Bronchial epithelial cell (primary cell): ENCODE measurements at regions not wholly inside any gene's neighbourhood (a gene's known extent, or its start where the extent isn't known, plus 50 kb on each side); places are given as distances from the start of the nearest gene placed in this dataset.
"Not testable (repeated sequence)": the region's sequence is repeated elsewhere in the genome, so short reads cannot be mapped to it uniquely, and the experiment has no call there.

Source experiments
- DNase-seq: peaks from one replicate; pipeline ENCODE4 v3.0.0-alpha.2; 2010; ENCODE audit warnings: low read depth
- FAIRE-seq: peaks from 2 replicates; lab custom pipeline; 2011; peaks lifted over from hg19 to GRCh38; lab: Jason Lieb, UNC
- H3K27me3 ChIP-seq: 2 replicates; pipeline ENCODE4 v1.5.1; 2011; ENCODE audit warnings: low read length; ENCODE audit not compliant: control insufficient read depth, insufficient read depth
- H3K36me3 ChIP-seq: 2 replicates; pipeline ENCODE4 v1.5.1; 2011; ENCODE audit warnings: low read length; ENCODE audit not compliant: control insufficient read depth, insufficient read depth
- H3K4me3 ChIP-seq: 2 replicates; pipeline ENCODE4 v1.5.1; 2011; ENCODE audit warnings: mild to moderate bottlenecking, low read depth, low read length, control low read depth
- TF ChIP-seq, protein P1 (sequence below): IDR thresholded peaks from 2 replicates; pipeline ENCODE4 v1.5.1; 2011; ENCODE audit warnings: mild to moderate bottlenecking, moderate library complexity, low read length, control low read depth, inconsistent platforms; ENCODE audit not compliant: insufficient read depth, severe bottlenecking

GRCh38 chr2:107747964-107748583 lies 78.6 kb upstream of the RGPD4 start:
- DNase-seq: no peak
- TF ChIP-seq, protein P1, sequence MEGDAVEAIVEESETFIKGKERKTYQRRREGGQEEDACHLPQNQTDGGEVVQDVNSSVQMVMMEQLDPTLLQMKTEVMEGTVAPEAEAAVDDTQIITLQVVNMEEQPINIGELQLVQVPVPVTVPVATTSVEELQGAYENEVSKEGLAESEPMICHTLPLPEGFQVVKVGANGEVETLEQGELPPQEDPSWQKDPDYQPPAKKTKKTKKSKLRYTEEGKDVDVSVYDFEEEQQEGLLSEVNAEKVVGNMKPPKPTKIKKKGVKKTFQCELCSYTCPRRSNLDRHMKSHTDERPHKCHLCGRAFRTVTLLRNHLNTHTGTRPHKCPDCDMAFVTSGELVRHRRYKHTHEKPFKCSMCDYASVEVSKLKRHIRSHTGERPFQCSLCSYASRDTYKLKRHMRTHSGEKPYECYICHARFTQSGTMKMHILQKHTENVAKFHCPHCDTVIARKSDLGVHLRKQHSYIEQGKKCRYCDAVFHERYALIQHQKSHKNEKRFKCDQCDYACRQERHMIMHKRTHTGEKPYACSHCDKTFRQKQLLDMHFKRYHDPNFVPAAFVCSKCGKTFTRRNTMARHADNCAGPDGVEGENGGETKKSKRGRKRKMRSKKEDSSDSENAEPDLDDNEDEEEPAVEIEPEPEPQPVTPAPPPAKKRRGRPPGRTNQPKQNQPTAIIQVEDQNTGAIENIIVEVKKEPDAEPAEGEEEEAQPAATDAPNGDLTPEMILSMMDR: no peak
- no peak overlapping the region for H3K4me3 ChIP-seq
- FAIRE-seq: no peak
- no peaks in the 10 kb centered on the region for H3K27me3 ChIP-seq
- no peaks in the 10 kb centered on the region for H3K36me3 ChIP-seq

DNA sequence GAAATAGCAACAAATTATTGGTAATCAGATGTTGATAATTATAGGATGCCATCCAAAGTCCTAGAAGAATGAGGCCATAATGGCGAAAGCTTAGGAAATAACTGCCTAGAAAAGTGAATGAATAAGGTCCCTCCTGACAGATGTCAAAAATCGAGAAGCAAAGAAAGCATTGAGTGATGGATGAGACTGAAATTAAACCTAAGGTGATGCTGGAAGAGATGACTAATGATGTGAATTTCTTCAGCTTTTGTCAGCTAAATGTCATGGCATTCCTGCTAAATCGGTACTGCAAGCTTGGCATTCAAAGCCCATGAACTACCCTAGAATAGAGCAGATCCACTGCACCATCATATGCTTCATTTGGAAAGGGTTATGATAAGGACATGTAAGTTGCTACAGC lies 74.8 kb upstream of the RGPD4 start:
- no peak overlapping the region for H3K4me3 ChIP-seq
- FAIRE-seq (no peak), DNase-seq (no peak)
- no peaks in the 10 kb centered on the region for H3K27me3 ChIP-seq
- TF ChIP-seq, protein P1: no peak
- no peaks in the 10 kb centered on the region for H3K36me3 ChIP-seq

DNA sequence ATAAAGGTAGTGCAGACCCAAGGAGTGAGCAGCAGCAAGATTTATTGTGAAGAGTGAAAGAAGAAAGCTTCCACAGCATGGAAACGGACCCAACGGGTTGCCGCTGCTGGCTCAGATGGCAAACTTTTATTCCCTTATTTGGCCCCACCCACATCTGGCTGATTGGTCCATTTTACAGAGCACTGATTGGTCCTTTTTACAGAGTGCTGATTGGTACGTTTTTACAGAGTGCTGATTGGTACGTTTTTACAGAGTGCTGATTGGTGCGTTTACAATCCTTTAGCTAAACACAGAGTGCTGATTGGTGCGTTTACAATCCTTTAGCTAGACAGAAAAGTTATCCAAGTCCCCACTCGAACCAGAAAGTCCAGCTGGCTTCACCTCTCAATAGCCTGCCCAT lies 72.9 kb upstream of the RGPD4 start:
- not testable (repeated sequence) for H3K27me3 ChIP-seq, H3K4me3 ChIP-seq, DNase-seq, FAIRE-seq, H3K36me3 ChIP-seq

GRCh38 chr2:107757223-107757622 lies 69.5 kb upstream of the RGPD4 start:
- H3K4me3 ChIP-seq: no peak overlapping the region
- H3K36me3 ChIP-seq: no peaks in the 10 kb centered on the region
- FAIRE-seq (no peak), DNase-seq (no peak)
- TF ChIP-seq, protein P1: no peak
- no peaks in the 10 kb centered on the region for H3K27me3 ChIP-seq

- Histone ChIP-seq H3K4me3 (no peak overlapping the region), H3K36me3 (no peaks in the 10 kb centered on the region)
- FAIRE-seq: no peak
Measured at GRCh38 chr2:107760620-107761364, 65.9 kb upstream of the RGPD4 start.

DNA sequence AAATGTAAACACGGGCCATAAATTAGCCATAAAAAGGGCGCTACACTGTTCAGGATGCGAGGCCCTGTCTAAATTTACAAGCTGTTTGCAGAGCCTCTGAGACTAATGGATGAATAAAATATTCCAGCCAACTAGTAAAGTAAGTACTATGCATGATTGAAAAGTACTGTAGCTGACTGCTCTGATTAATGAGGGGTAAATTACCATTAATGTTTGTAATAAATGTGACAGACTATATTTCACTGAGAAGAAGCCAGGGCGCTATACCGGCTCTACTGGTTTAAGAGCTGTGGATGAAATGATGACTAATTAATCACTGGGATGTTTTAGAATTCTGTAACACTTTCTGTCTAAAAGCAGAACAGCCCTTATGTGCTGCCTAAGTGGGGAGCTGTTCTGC lies 54.3 kb upstream of the RGPD4 start:
- peaks cover 2% of the 10 kb centered on the region for H3K27me3 ChIP-seq
- FAIRE-seq: no peak
- DNase-seq: peak; percentile 49

More at GRCh38 chr2:107760620-107761364, 65.9 kb upstream of the RGPD4 start:
- DNase-seq: no peak
- TF ChIP-seq, protein P1: no peak
- no peaks in the 10 kb centered on the region for H3K27me3 ChIP-seq

More for the DNA sequence above, 54.3 kb upstream of the RGPD4 start:
- TF ChIP-seq, protein P1: no peak
- H3K4me3 ChIP-seq: no peak overlapping the region
- H3K36me3 ChIP-seq: no peaks in the 10 kb centered on the region
